SK-N-SH (cell line): ENCODE measurements at regions not wholly inside any gene's neighbourhood (a gene's known extent, or its start where the extent isn't known, plus 50 kb on each side); places are given as distances from the start of the nearest gene placed in this dataset.

ENCODE experiments used
- CTCF ChIA-PET: fragments of 300-600, 350-600 bp; formaldehyde crosslinking; extraction: SDS; loops from one replicate; lab custom pipeline; 2021; lab: Yijun Ruan, JAX
- POLR2A ChIA-PET: fragments of 350-600 bp; sonication (Branson Sonifier 250); formaldehyde crosslinking; extraction: SDS; loops from one replicate; lab custom pipeline; 2020; ENCODE audit warnings: antibody characterized with exemption, inconsistent platforms; lab: Yijun Ruan, JAX
- DNase-seq: peaks from one replicate; pipeline ENCODE4 v3.0.0; 2012
- H2AFZ ChIP-seq: fragments of 200-600 bp; sonication (generic); 2 replicates; pipeline ENCODE4 v1.8.1; 2016; ENCODE audit warnings: antibody characterized with exemption, mild to moderate bottlenecking, low read depth
- H3F3A ChIP-seq: fragments of 200-600 bp; sonication (generic); replicated peaks from 2 replicates; pipeline ENCODE3; 2016; ENCODE audit warnings: antibody characterized with exemption, mild to moderate bottlenecking; ENCODE audit not compliant: insufficient read depth
- H3K27ac ChIP-seq, 2 experiments: fragments of 200-500 bp in 1 of 2; fragments of 200-600 bp in 1 of 2; sonication (Bioruptor generic) in 1 of 2; sonication (generic), shearing (Covaris generic) in 1 of 2; 2 replicates each; pipeline versions ENCODE4 v1.5.1 to v1.6.1; 2014 to 2016; ENCODE audit warnings: low read depth in 2 of 2, inconsistent platforms in 1 of 2, low read length in 1 of 2, mild to moderate bottlenecking in 1 of 2, mixed read lengths in 1 of 2
- H3K27me3 ChIP-seq: fragments of 200-600 bp; sonication (generic), shearing (Covaris generic); 2 replicates; pipeline ENCODE4 v1.6.1; 2016; ENCODE audit warnings: mixed run types; ENCODE audit not compliant: insufficient read depth
- H3K36me3 ChIP-seq, 2 experiments: fragments of 200-500 bp in 1 of 2; fragments of 200-600 bp in 1 of 2; sonication (Bioruptor generic) in 1 of 2; sonication (generic) in 1 of 2; replicated peaks in 1 of 2; 2 replicates each; pipeline versions ENCODE3 to v1.5.1; 2014 to 2016; ENCODE audit warnings: low read length in 1 of 2, mild to moderate bottlenecking in 1 of 2; ENCODE audit not compliant: insufficient read depth in 2 of 2, control insufficient read depth in 1 of 2
- H3K4me1 ChIP-seq, 2 experiments: fragments of 200-500 bp in 1 of 2; fragments of 200-600 bp in 1 of 2; sonication (Bioruptor generic) in 1 of 2; sonication (generic), shearing (Covaris generic) in 1 of 2; 2 replicates each; pipeline versions ENCODE4 v1.5.1 to v1.6.1; 2014 to 2016; ENCODE audit warnings: low read depth in 1 of 2, low read length in 1 of 2, mixed run types in 1 of 2; ENCODE audit not compliant: insufficient read depth in 2 of 2, control insufficient read depth in 1 of 2
- H3K4me2 ChIP-seq: fragments of 200-600 bp; sonication (generic), shearing (Covaris generic); 2 replicates; pipeline ENCODE4 v1.6.1; 2017; ENCODE audit warnings: mixed run types
- H3K4me3 ChIP-seq, 2 experiments: fragments of 200-500 bp in 1 of 2; fragments of 200-600 bp in 1 of 2; sonication (Bioruptor generic) in 1 of 2; sonication (generic), shearing (Covaris generic) in 1 of 2; 2 replicates each; pipeline versions ENCODE4 v1.5.1 to v1.8.1; 2014 to 2016; ENCODE audit warnings: low read depth in 2 of 2, inconsistent platforms in 1 of 2, low read length in 1 of 2, mild to moderate bottlenecking in 1 of 2, mixed read lengths in 1 of 2, moderate library complexity in 1 of 2
- H3K79me2 ChIP-seq: fragments of 200-600 bp; sonication (generic); 2 replicates; pipeline ENCODE4 v1.8.1; 2017; ENCODE audit warnings: mild to moderate bottlenecking; ENCODE audit not compliant: insufficient read depth
- H3K9ac ChIP-seq: fragments of 200-600 bp; sonication (generic); 2 replicates; pipeline ENCODE4 v1.6.1; 2017; ENCODE audit warnings: mixed run types
- H3K9me2 ChIP-seq: fragments of 200-600 bp; sonication (generic); 2 replicates; pipeline ENCODE4 v1.6.1; 2017; ENCODE audit warnings: mixed run types
- H3K9me3 ChIP-seq: fragments of 200-600 bp; sonication (generic); 2 replicates; pipeline ENCODE4 v1.6.1; 2017; ENCODE audit warnings: mixed run types, mild to moderate bottlenecking, moderate library complexity
- H4K20me1 ChIP-seq: fragments of 200-600 bp; sonication (generic); 2 replicates; pipeline ENCODE4 v1.6.1; 2017; ENCODE audit warnings: mild to moderate bottlenecking, mixed run types; ENCODE audit not compliant: insufficient read depth
- ELF1 ChIP-seq: IDR thresholded peaks from 2 replicates; pipeline ENCODE4 v1.4.0; 2012
- EZH2phosphoT487 ChIP-seq: fragments of 200-600 bp; sonication (generic); IDR thresholded peaks from 2 replicates; pipeline ENCODE4 v1.6.1; 2017; ENCODE audit warnings: low read depth, mixed run types, mild to moderate bottlenecking, antibody characterized with exemption, moderate library complexity, borderline replicate concordance
- FOXM1 ChIP-seq: IDR thresholded peaks from 2 replicates; pipeline ENCODE4 v1.4.0; 2012; ENCODE audit warnings: low read depth, mild to moderate bottlenecking
- GABPA ChIP-seq: IDR thresholded peaks from 2 replicates; pipeline ENCODE4 v1.4.0; 2012; ENCODE audit warnings: low read depth, mild to moderate bottlenecking
- GATA2 ChIP-seq: sonication (generic); formaldehyde crosslinking; IDR thresholded peaks from 2 replicates; pipeline ENCODE4 v1.5.0; 2020; ENCODE audit warnings: mild to moderate bottlenecking, missing genetic modification reagents
- NFIC ChIP-seq: IDR thresholded peaks from 2 replicates; pipeline ENCODE4 v1.4.0; 2012; ENCODE audit warnings: borderline replicate concordance
- NRF1 ChIP-seq: IDR thresholded peaks from 2 replicates; pipeline ENCODE4 v1.6.1; 2012; ENCODE audit warnings: low read depth, mild to moderate bottlenecking, low read length
- POLR2AphosphoS5 ChIP-seq: IDR thresholded peaks from 2 replicates; pipeline ENCODE4 v1.6.1; 2012; ENCODE audit warnings: low read depth, low read length
- RXRA ChIP-seq: IDR thresholded peaks from 2 replicates; pipeline ENCODE4 v1.4.0; 2012; ENCODE audit warnings: low read depth, mild to moderate bottlenecking, borderline replicate concordance
- SIN3A ChIP-seq: IDR thresholded peaks from 2 replicates; pipeline ENCODE4 v1.6.1; 2012; ENCODE audit warnings: low read depth, mild to moderate bottlenecking, low read length, moderate library complexity, borderline replicate concordance
- TAF1 ChIP-seq: IDR thresholded peaks from 2 replicates; pipeline ENCODE4 v1.6.1; 2012; ENCODE audit warnings: low read depth, mild to moderate bottlenecking, low read length, moderate library complexity, borderline replicate concordance
- YY1 ChIP-seq: IDR thresholded peaks from 2 replicates; pipeline ENCODE4 v1.4.0; 2012; ENCODE audit warnings: low read depth, mild to moderate bottlenecking
- WGBS: methylation state at CpG from one replicate; pipeline ENCODE4 v1.1.6; 2017; ENCODE audit warnings: low lambda C conversion rate; 5-methylcytosine and 5-hydroxymethylcytosine counted together
- TF ChIP-seq, protein P1 (sequence below): IDR thresholded peaks from 2 replicates; pipeline ENCODE4 v1.4.0; 2012; ENCODE audit warnings: low read depth, borderline replicate concordance
- TF ChIP-seq, protein P2 (sequence below): fragments of 150-350 bp; IDR thresholded peaks from 2 replicates; pipeline ENCODE4 v1.6.1; 2016; ENCODE audit warnings: mild to moderate bottlenecking, low read depth, low read length
- TF ChIP-seq, protein P3 (sequence below): IDR thresholded peaks from 2 replicates; pipeline ENCODE4; 2012
- TF ChIP-seq, protein P4 (sequence below): IDR thresholded peaks from 2 replicates; pipeline ENCODE4 v1.4.0; 2012; ENCODE audit warnings: low read depth
- TF ChIP-seq, protein P5 (sequence below): IDR thresholded peaks from 2 replicates; pipeline ENCODE4 v1.6.1; 2012; ENCODE audit warnings: mild to moderate bottlenecking, low read depth, low read length, moderate library complexity

DNA sequence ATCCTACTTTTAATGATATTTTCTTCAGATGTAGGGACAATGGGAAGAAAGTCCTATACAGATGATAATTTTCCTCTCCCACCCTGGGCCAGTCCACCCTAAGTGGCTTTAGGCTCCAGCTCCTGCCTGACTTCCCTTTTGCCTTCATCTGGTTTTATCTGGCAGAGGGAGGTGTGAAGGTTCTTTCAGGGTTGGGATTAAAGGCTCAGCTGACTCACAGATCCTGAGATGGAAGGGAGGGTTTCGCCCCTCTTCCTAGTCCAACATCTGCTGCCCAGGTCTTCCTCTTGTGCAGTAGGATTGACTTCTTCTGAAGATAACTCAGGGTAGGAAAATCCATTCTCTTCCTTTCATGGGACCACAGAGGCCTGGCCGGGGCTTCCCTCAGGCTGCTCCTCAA lies 362.4 kb upstream of the KAZN start:
- Histone ChIP-seq H3K9me3 (no peaks in the 10 kb centered on the region), H3K27ac (no peak overlapping the region), H3K4me3 (no peak overlapping the region), H4K20me1 (no peaks in the 10 kb centered on the region), H3K4me1 (no peaks in the 10 kb centered on the region), H3K9me2 (no peaks in the 10 kb centered on the region), H3K79me2 (no peaks in the 10 kb centered on the region), H3K4me2 (no peak overlapping the region), H3K27me3 (no peaks in the 10 kb centered on the region), H2AFZ (no peak overlapping the region), H3K36me3 (no peaks in the 10 kb centered on the region), H3K9ac (no peak overlapping the region), H3F3A (no peaks in the 10 kb centered on the region)
- POLR2A ChIA-PET: no interaction called here
- TF ChIP-seq, protein P1, sequence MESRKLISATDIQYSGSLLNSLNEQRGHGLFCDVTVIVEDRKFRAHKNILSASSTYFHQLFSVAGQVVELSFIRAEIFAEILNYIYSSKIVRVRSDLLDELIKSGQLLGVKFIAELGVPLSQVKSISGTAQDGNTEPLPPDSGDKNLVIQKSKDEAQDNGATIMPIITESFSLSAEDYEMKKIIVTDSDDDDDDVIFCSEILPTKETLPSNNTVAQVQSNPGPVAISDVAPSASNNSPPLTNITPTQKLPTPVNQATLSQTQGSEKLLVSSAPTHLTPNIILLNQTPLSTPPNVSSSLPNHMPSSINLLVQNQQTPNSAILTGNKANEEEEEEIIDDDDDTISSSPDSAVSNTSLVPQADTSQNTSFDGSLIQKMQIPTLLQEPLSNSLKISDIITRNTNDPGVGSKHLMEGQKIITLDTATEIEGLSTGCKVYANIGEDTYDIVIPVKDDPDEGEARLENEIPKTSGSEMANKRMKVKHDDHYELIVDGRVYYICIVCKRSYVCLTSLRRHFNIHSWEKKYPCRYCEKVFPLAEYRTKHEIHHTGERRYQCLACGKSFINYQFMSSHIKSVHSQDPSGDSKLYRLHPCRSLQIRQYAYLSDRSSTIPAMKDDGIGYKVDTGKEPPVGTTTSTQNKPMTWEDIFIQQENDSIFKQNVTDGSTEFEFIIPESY: no peak
- TF ChIP-seq, protein P2, sequence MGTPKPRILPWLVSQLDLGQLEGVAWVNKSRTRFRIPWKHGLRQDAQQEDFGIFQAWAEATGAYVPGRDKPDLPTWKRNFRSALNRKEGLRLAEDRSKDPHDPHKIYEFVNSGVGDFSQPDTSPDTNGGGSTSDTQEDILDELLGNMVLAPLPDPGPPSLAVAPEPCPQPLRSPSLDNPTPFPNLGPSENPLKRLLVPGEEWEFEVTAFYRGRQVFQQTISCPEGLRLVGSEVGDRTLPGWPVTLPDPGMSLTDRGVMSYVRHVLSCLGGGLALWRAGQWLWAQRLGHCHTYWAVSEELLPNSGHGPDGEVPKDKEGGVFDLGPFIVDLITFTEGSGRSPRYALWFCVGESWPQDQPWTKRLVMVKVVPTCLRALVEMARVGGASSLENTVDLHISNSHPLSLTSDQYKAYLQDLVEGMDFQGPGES: no peak
- TF ChIP-seq POLR2AphosphoS5 (no peak), YY1 (no peak), ELF1 (no peak), NRF1 (no peak), GATA2 (CRISPR knock-in tag) (no peak), TAF1 (no peak), SIN3A (no peak), FOXM1 (no peak), EZH2phosphoT487 (no peak), NFIC (no peak), RXRA (no peak), GABPA (no peak)
- TF ChIP-seq, protein P3, sequence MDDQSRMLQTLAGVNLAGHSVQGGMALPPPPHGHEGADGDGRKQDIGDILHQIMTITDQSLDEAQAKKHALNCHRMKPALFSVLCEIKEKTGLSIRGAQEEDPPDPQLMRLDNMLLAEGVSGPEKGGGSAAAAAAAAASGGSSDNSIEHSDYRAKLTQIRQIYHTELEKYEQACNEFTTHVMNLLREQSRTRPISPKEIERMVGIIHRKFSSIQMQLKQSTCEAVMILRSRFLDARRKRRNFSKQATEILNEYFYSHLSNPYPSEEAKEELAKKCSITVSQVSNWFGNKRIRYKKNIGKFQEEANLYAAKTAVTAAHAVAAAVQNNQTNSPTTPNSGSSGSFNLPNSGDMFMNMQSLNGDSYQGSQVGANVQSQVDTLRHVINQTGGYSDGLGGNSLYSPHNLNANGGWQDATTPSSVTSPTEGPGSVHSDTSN: no peak
- TF ChIP-seq, protein P4, sequence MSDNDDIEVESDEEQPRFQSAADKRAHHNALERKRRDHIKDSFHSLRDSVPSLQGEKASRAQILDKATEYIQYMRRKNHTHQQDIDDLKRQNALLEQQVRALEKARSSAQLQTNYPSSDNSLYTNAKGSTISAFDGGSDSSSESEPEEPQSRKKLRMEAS: no peak
- TF ChIP-seq, protein P5, sequence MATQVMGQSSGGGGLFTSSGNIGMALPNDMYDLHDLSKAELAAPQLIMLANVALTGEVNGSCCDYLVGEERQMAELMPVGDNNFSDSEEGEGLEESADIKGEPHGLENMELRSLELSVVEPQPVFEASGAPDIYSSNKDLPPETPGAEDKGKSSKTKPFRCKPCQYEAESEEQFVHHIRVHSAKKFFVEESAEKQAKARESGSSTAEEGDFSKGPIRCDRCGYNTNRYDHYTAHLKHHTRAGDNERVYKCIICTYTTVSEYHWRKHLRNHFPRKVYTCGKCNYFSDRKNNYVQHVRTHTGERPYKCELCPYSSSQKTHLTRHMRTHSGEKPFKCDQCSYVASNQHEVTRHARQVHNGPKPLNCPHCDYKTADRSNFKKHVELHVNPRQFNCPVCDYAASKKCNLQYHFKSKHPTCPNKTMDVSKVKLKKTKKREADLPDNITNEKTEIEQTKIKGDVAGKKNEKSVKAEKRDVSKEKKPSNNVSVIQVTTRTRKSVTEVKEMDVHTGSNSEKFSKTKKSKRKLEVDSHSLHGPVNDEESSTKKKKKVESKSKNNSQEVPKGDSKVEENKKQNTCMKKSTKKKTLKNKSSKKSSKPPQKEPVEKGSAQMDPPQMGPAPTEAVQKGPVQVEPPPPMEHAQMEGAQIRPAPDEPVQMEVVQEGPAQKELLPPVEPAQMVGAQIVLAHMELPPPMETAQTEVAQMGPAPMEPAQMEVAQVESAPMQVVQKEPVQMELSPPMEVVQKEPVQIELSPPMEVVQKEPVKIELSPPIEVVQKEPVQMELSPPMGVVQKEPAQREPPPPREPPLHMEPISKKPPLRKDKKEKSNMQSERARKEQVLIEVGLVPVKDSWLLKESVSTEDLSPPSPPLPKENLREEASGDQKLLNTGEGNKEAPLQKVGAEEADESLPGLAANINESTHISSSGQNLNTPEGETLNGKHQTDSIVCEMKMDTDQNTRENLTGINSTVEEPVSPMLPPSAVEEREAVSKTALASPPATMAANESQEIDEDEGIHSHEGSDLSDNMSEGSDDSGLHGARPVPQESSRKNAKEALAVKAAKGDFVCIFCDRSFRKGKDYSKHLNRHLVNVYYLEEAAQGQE: no peak
- DNase-seq: no peak
- 16% methylated on average over 2 of the region's 2 CpGs for whole genome bisulfite sequencing
- CTCF ChIA-PET: no interaction called here
